ENCODE measurements at regions not wholly inside any gene's neighbourhood (a gene's known extent, or its start where the extent isn't known, plus 50 kb on each side); places are given as distances from the start of the nearest gene placed in this dataset.

DNA sequence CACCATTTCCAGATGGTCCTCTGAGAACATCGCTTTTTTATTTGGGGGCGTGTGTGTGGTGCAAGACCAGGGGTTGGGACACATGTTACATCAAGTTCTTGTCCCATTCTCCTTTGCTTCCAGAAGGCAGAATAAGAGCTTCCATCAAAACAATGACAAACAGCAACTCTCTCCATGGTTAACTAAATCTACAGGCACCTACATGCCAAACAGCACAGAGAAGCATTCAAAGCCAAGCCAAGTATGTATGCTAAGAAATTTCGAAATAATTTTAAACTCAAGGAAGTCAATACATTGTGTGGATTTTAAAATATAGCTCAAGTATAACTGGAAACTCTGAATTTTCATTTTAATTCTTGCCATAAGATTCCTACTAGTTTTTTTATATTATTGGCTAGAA is 105.6 kb downstream of the SEC61B start:
- DNase-seq = no peak

DNA sequence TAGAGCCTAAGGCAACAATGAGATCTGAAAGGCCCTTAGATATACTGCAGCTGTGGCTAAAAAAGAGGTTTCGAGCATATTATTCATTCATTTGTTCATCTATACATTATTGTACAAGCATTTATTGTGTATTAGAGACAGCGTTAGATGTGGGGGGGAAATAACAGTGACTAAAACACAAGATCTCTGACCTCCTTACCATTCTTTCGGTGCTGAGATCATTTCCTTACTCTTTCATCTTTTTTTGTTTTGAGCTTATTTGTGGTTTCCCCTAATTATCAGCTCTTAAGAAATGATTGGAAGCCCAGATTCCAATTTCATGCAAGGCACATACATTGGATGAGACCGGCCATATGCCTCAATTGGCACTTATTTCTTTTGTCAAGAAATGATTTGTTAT is 113.2 kb downstream of the SEC61B start:
- DNase-seq = no peak

DNA sequence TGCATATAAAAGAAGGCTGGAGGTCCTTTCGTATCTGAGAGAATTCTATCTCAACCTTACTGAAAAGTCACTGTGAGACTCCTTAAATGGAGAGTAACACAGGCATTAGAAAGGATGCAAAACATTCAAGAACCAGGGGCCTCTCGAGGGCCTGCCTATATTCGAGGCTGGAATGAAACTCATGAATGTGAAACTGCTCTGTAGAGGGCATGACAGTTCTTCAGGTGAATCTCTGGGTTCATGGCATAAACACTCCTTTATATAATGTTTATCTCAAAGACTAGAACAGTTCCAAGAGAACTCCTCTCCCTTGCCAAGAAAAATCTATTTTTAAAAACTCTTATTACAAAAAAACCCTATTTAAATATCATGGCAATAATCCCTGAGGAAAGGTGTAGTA is 113.9 kb downstream of the SEC61B start:
- no peak for DNase-seq

DNA sequence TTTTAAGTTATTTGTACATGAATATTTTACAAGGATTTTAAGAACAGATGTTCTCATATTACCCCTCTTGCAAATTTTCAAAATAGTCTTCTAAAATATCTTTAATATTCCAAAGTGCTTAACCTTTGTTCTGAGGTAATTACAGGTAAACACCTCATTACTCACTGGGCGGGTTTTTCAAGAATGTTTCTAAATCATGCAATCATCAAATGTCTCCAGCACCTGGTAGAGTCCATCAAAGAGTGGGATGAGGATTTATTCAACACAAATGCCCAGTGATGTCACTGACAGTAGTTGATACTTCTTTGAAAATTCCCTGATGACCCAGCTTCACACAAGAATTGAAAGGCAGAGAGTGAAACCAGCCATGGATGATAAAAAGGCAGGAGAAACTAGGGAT is 114.4 kb downstream of the SEC61B start:
- DNase-seq = no peak

DNA sequence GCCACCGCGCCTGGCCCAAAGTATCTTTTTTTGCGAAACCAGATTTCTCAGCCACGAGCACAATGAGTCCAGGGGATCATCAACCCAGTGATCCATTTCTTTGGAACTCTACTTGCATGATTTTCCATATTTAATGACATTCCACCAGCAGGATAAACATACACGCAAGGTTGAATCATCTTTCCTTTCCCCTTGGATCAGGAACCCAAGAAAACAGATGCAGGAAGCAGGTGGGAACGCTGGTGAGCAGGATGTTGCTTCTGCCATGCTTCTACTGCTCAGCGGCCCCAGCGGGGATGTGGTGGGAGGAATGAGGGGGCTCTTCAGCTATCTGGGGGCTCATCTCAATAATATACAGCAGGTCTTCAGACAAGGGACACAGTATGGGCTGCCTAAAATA is 118.2 kb downstream of the SEC61B start:
- DNase-seq = no peak

DNA sequence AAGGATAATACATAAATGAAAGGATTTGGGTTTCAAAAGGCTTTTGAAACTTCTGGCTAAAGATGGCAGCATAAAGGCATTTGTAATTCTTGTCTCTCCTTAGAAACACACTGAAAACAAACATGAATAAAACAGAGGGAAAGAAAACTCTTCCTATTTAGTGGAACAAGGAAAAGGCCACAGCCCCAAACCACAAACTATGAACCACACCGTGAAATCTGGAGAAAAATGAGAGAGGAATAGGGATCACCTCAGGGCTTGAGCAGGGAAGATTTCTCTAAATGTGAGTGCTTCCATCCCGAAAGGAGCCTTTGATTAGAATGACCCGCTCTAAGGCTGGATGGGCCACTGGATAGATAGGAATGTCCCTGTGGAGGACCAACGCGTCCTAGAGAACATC is 119.6 kb downstream of the SEC61B start:
- DNase-seq = no peak

DNA sequence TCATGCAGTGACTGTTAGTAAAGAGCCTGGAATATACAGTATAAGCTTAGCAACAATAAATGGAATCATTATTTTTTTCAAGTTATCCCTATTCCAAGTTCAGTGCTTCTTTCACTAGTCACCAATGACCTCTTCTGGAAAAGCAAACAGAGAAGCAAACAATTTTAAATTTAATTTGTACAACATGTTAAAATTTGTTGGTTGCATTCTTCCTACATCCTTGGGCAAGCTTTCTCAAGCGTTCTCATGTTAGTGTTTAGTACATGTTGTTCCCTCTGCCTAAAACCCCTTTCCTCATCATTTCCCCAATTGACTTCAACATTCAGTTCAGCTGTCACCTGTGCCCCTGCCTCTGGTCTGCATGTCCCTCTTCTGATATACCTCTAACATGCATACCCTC is 123.4 kb downstream of the SEC61B start:
- DNase-seq = no peak

DNA sequence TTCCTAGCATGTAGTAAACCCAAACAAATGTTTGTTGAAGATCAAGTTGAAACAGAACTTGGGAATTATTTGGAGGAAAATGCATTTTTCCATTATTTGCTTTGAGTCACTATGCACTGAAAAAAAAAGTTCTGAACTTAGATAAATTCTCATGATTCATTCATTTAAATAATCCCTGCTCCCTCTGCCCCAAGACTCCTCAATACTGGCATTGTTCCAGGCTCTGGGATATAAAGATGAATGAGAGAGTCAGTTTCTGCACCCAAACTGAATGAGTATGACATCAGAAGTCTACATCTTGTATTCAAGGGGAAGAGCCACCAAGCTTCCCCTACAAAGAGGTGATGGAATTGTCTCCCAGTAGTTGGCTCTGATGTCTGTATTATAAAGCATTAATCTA is 123.9 kb downstream of the SEC61B start:
- DNase-seq = no peak

DNA sequence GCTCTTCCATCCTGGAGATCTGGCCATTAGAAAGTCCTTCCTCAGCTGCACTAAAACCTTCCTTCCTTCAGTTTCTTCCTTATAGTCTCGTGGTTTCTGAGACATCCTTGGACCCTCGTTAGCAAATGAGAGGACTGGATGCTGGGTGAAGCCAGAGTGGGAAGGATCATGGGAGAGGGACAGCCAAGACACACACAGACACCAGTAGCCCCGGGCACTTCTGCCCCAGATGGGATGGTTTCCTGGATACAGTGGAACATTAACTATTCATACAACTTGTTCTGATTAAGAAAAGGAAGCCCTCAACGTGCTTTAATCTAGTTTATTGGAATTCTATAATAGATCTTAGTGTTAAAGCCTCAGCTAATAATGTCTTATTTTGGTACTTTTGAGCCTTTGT is 125.5 kb downstream of the SEC61B start:
- no peak for DNase-seq

DNA sequence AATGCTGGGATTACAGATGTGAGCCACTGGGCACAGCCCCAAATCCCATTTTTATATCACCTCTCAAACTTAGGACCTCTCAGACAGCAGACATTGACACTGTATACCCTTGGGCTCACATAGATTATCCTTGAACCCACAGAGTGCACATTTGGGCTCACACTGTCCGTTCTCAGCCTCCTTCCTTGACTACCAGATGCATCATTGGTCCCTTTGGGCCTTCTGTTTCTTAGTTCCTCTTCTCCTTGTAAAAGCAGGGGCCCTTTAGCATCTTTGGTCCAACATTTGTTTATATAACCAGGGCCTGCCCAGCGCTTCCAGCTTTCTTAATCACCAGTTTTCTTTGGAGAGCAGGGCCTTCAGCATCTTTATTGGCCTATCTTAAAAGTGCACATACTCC is 126.2 kb downstream of the SEC61B start:
- DNase-seq = no peak

DNA sequence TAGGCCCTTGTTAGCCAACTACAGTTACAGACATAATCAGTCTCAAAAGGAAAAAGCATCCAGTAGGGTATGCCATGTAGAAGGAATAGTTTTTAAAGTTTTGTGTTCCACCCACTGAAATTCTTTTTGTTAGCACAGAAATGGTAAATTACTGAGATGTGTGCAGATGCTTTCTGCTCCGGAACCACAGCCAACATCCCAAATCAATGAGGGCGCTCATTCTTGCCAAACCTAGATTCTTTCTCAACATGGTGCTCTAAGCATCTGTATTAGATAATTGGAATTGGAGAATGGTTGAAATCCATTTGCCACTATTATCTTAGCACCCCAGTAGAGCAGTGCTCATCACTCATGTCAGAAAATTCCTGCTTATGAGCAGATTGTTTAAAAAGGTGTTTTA is 127.8 kb downstream of the SEC61B start:
- no peak for DNase-seq

DNA sequence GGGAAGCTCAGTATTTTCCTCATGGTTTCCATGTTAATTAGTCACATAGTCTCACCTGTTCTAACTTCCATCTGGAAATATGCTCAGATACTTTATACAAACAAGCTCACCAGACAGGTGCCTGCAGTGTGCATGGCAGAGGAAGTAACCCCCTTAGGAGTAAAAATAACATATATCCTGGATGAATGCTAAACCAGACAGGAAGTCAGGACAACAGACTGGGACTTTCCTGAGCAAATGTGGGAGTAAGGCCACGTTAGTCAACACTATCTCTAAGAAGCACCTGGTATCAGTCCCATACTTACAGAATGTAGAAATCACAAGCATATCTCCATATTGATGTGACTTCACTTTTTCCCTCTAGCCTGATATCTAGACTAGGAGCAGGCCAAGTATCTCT is 128.4 kb downstream of the SEC61B start:
- DNase-seq = no peak

DNA sequence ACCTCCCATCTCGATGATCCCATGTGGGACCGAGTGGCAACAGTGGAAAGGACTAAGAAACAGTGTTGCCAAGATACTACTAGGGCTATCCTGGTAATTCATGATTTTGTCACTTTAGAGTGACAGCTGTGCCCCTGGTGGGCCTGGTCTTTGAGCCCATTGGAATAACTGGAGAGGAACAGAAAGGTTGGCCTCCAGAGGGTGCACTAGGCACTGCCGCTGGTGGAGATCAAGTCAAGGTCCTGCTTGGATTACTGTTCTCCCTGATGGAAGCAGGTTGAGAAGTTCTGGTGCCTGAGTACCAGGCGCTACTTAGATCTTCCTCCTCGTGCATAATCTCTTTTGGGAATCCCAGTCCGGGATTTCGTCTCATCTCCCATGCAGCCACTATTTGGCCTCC is 129.6 kb downstream of the SEC61B start:
- no peak for DNase-seq

DNA sequence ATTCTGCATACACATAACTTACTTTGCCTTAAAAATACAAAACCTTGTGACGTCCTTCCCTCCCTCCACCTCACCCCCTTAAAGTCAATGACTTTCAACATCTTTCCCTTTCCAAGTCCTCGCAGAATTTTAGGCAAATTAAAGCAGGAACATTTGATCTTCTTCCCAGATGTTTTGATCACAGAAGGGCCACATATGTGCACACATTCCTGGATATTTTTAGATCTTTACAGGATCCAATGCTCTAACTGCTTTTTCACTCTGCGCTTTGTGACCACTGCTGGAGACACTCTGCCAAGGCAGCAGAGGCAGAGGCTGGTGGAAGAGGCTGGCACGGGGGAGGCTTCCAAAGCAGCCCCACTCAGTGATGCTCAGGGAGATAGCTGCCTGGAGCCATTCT is 130.7 kb downstream of the SEC61B start:
- DNase-seq = no peak

DNA sequence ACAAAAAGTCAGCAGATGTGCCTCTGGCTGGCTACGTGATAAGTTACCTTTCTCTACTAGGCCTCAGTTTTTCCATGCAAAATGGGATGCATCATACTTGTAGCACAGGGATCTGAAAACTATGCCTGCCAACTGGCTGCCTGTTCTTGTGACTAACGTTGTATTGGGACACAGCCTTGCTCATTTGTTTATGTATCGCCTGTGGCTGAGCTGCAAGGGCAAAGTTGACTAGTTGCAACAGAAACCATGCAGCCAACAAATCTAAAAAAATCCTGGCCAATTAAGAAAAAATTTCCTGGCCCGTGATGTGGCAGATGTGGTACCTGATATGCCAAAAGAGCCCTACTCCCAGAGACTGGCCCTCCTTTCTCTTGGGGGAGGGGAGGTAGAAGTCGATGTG is 131.3 kb downstream of the SEC61B start:
- DNase-seq = no peak

DNA sequence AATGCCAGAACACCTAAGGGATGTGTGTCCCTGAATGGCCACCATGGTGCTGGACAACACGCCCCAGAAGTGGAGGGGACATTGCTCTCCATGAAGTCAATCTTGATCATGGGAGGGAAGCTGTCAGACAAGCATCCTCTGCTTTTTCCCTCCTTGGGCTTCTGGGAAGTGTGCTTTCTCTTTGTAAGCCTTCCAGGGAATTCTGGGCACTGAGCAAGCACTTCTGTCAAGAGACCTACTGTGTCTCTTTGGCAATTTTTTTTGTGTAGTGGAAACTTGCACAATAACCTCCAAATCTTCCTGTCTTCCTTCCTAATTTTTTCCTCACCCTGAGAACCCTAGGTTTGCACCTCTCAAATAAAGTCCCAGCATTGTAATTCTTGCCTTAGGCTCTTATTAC is 132.0 kb downstream of the SEC61B start:
- DNase-seq = no peak

DNA sequence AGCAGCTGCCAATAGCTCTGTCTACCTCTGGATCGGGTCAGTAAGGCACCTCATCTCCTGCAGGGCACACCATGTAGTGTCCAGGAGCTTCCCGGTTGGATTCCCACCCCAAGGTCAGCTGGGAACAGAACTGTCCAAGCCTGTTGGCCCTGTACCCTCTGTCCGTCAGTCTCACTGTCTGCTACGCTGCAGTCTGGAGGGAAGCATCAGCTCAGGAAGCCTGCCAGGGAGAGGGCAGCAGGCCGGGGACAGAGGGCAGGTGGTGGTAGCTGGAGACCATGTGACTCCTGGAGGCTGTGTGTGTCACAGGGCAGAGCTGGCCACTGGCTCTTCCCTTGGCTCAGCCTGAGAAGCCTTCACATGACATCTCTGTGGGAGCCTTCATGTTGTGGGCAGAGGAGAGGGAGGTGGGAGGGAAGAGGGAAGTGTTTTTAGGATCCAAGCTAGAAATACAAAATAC is 134.5 kb downstream of the SEC61B start:
- DNase-seq = no peak

DNA sequence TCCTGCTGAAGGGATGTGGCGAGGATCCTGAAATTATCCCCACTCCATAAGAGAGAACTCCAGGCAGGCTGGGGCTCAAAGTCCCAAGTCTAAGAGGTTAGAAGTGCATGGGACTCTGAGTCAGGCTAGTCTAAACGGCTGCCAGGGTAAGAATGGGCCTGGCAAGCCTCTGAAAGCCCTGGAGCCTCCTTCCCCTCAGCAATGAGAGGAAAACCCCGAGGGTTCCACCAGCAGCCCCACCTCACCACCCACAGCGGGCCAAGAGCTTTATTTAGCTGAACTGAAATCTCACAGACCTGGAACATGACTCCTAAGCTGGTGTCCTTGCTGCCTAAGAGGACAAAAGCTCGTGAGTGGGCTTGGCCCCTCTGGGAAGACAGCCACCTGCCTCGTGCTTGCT is 135.5 kb downstream of the SEC61B start:
- DNase-seq = no peak

DNA sequence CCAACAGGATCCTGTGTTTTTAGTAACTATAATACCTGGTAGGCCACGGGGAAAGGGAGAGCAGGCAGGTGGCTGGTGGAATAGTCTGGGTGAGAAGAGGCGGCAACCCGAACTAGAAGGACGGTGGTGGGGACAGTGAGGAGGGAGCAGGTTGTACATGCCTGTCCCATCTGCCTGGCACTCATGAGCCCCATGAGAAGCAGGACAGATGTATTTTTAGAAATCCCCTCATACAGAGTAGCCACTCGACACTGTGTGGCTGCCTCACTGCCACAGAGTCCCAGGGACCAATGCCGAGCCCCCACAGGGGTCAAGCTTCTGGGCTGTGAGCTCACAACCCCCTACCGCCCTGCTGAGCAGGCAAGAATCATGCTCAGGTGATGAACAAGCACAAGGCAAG is 136.6 kb downstream of the SEC61B start:
- no peak for DNase-seq

DNA sequence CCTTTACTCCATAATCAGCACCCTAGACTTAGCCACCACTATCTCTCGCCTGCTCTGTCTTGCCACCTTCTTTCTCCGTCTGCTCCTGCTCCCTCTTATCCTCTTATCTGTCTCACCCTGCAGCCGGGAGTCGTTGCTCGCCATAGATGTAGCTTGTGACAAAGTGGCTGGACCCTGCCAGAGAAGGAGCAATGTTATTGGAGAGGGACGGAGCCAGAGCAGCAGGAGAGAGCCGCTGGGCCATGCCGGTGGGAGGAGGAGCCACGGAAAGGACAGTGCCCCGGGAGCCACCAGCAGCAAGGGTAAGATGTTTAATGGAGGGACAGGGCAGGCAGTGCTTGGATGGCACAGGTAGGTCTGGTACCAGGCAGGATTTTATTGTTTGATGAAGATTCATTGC is 137.3 kb downstream of the SEC61B start:
- no peak for DNase-seq

DNA sequence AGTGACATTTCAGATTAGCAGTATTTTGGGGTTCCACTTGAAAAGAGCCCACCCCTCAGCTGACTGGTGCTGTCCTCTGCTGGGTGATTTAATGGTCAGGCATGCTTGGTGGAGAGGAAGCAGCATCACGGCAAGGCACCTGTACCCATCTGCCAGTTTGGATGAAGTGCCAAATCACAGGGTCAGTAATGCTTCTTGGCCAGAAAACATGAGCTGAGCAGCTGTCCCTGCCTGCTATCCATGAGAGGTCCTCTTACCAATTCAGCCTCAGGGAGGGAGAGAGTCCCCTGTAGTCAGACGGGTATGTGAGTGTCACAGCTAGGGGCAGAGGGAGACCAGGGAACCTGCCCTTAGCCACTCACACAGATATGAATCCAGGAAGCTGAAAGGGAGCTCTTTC is 137.9 kb downstream of the SEC61B start:
- DNase-seq = no peak

DNA sequence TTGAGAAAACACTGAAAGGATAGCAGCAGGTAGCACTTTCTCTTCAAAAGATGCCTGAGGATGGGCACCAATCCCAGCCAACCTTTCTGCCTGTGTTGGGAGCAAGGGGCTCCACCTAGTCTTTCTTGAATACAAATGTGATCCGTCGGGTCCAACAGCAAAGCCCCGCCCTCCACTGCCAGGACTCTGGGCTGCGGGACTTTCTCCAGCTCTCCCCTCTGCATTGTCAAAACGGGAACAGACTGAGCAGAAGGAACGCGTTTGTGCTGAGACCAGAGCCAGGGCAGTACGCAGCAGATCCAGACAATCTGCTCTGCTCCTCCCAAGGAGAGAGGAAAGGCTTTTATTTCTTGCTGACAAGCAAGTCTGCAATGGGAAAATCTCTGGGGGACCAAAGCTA is 139.7 kb downstream of the SEC61B start:
- no peak for DNase-seq

DNA sequence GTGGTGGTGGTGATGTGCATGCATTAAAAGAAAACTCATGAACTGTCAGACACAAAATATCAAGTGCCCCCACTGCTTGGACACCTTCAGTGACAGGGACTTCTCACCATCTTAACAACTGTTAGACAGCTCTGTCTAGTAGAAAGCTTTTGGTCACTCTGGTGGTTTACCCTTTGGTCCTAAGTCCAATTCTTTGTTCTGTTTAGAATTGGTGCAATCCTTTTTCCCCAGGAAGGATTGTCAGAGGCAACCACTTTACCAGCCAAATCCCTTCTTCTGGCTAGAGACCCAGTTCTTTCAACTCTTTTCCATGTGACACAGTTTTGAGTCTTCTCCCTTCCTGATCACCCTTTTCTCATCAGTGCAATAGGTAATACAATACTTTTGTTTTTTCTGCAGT is 140.2 kb downstream of the SEC61B start:
- no peak for DNase-seq

DNA sequence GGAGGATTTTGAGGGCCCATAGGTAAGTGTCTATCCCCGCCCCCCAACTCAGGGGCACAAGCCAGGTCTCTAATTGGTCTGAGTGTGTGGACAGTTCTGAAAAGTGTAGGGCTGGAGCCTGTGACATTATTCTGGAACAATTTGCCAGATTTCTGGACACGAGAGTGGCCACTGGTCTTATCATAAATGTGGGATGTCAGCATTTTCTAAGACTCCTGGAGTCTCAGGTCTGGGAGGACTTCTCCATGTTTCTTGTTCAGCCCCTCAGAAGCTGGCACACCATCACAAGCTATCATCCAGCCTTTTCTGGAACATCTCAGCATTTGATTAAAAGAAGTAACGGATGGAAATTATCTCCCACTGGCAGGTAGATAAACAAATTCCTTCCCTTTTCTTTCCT is 141.4 kb downstream of the SEC61B start:
- DNase-seq = no peak

DNA sequence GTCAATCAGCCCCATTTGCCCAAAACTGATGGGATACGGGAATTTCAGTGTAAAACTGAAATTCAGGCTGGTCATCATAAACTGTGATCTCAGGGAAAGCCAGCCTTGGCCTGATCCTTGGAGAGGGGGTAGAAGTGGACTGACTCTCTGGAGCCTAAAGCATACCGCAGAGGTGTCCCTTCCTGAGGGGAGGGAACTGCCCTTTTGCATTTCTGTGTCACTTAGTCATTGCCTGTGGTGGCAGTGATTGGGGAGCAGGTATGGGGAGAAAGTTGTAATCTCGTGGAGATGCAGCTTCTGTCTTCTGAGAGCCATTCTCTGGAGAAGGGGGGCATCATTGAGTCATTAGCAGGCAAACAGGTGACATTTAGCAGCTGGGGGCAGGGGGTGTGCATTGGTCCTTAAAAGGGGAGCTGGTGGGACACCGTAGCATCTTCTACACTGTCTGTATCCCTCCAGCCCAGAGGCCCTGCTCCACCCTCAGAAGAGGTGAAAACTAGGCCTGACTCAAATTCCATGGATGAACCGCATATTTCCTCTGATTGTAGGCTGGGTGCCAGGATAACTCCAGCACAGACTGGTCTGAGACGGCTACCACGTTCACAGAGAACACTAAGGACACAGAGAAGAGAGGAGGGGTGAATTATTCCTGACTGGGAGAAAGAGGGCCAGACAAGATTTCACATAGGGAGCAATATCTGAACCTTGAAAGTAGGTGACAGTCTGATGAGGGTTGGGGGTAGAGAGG is 143.3 kb downstream of the SEC61B start:
- no peak for DNase-seq

DNA sequence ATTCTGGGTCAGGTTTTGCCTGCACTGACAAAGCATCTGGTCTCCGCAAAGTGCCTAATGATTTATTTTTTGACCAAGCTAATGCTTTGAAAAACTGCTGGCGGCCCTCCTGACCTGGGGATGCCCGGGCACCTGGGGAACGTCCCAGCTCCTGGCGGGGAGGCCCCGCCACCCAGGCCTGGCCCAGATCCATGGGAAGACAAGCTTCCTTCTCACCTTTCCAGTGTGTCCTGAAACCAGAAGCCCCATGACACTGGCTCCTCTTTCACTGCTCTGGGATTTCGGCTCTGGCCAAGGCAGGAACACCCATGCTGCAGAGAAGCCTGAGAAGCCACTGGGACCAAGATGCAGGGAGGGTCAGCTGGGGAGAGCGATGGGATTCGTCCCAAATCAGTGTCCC is 144.1 kb downstream of the SEC61B start:
- no peak for DNase-seq

Data from stimulated activated CD4-positive, alpha-beta T cell treated with anti-CD3 and anti-CD28 coated beads, Interleukin-4, amount 100 ng/mL, for 24 hours (primary cell).